Pancreas (tissue), 10 donors: ENCODE measurements at regions not wholly inside any gene's neighbourhood (a gene's known extent, or its start where the extent isn't known, plus 50 kb on each side); places are given as distances from the start of the nearest gene placed in this dataset.

Experiments
- ATAC-seq, 4 donors: fragments of 200-7000 bp; cut with Tn5 transposase; one replicate each; pipeline versions ENCODE4 v1.8.0 to v1.9.1; 2020; ENCODE audit warnings: mild to moderate bottlenecking in 4 of 4, moderate library complexity in 4 of 4
- DNase-seq, 6 donors: peaks; one replicate each; pipeline ENCODE4 v3.0.0-alpha.2; 2020
- FAIRE-seq: peaks from 2 replicates; lab custom pipeline; 2012; peaks lifted over from hg19 to GRCh38; lab: Jason Lieb, UNC
- H3K27ac ChIP-seq, 4 donors: fragments of 200-600 bp; sonication (generic); 1 replicate in 3 of 4; 2 replicates in 1 of 4; pipeline versions ENCODE4 v1.5.0 to v1.8.0; 2020
- H3K27me3 ChIP-seq, 4 donors: fragments of 200-600 bp; one replicate each; pipeline ENCODE4 v1.8.0; 2021
- H3K36me3 ChIP-seq, 3 donors: fragments of 200-600 bp; sonication (generic) in 1 of 3; one replicate each; pipeline versions ENCODE4 v1.5.0 to v1.8.0; 2020 to 2021
- H3K4me1 ChIP-seq, 3 donors: fragments of 200-600 bp; one replicate each; pipeline ENCODE4 v1.8.0; 2021
- H3K4me3 ChIP-seq, 4 donors: fragments of 200-600 bp; sonication (generic) in 2 of 4; one replicate each; pipeline versions ENCODE4 v1.5.0 to v1.8.0; 2020 to 2021
- H3K9me3 ChIP-seq, 4 donors: fragments of 200-600 bp; one replicate each; pipeline ENCODE4 v1.8.0; 2021
- CTCF ChIP-seq, 4 donors: fragments of 200-600 bp; sonication (generic) in 3 of 4; IDR thresholded peaks; one replicate each; pipeline versions ENCODE4 v1.5.0 to v1.8.0; 2021; ENCODE audit warnings: antibody characterized with exemption in 4 of 4
- WGBS, 2 donors: extraction: QIAGEN DNeasy Blood & Tissue Kit; methylation state at CpG; one replicate each; pipeline ENCODE4 v1.1.7; 2013; 5-methylcytosine and 5-hydroxymethylcytosine counted together
- intact Hi-C, 3 donors: fragments of 100-400 bp; cut with DNase I; formaldehyde crosslinking; loops; one replicate each; pipeline versions ENCODE4 v1.11.1 to v1.14.2; 2022
- donor health status: healthy with polysubstance abuse.
- donor health status: DM: no; HTN: no; CAD: no; lungs with moderate emphysema.
- donor health status: DM: no; HTN: no; CAD: no.
- donor health status: control.
- donor health status: control.
- donor health status: Bipolar disorder and iron deficiency.
- donor health status: DM: yes; HTN: yes; CAD: no.
- donor health status: DM: no; HTN: no; CAD: no.
- donor health status: DM: no; HTN: no; CAD: no.
- donor health status: DM: yes; HTN: yes; CAD: no.

- no peak for DNase-seq
- H3K4me3 ChIP-seq = no peak overlapping the region
- H3K36me3 ChIP-seq = no peaks in the 10 kb centered on the region
- H3K9me3 ChIP-seq = no peaks in the 10 kb centered on the region
- no peak for ATAC-seq
- no peak overlapping the region for H3K27ac ChIP-seq
- no peak for FAIRE-seq
- no peak for TF ChIP-seq CTCF (IDR thresholded peaks at IDR 0.05)
- H3K4me1 ChIP-seq = no peaks in the 10 kb centered on the region
- intact Hi-C loops = loop anchor here in 1 of 3 donors (10.0 kb wide), 1 partner anchor 271 kb away; the partner anchor contains the start of gene S1PR3
- no peaks in the 10 kb centered on the region for H3K27me3 ChIP-seq
Measured at GRCh38 chr9:88723751-88724150, 188.8 kb downstream of the NXNL2 start.

- DNase-seq = no peak
- H3K4me3 ChIP-seq = no peak overlapping the region
- no peak for ATAC-seq
- TF ChIP-seq CTCF (IDR thresholded peaks at IDR 0.05) = no peak
- intact Hi-C loops = loop anchor here in 1 of 3 donors (10.0 kb wide), 1 partner anchor 270 kb away; the partner anchor contains the start of gene S1PR3
- no peaks in the 10 kb centered on the region for H3K4me1 ChIP-seq
- FAIRE-seq = no peak
- WGBS, 2 donors = 40 to 46% methylated on average over 5 of the region's 5 CpGs
- H3K36me3 ChIP-seq = no peaks in the 10 kb centered on the region
- H3K9me3 ChIP-seq = no peaks in the 10 kb centered on the region
- H3K27ac ChIP-seq = no peak overlapping the region
- H3K27me3 ChIP-seq = no peaks in the 10 kb centered on the region
Measured at GRCh38 chr9:88724331-88724730, 189.4 kb downstream of the NXNL2 start.

- TF ChIP-seq CTCF (IDR thresholded peaks at IDR 0.05) = no peak
- intact Hi-C loops = loop anchor here in 1 of 3 donors (10.0 kb wide), 1 partner anchor 269 kb away; the partner anchor contains the start of gene S1PR3
- no peaks in the 10 kb centered on the region for H3K4me1 ChIP-seq
- no peak overlapping the region for H3K27ac ChIP-seq
- ATAC-seq (no peak), FAIRE-seq (no peak), DNase-seq (no peak)
- no peaks in the 10 kb centered on the region for H3K9me3 ChIP-seq
- H3K4me3 ChIP-seq = no peak overlapping the region
- H3K27me3 ChIP-seq = no peaks in the 10 kb centered on the region
- WGBS, 2 donors = 83 to 91% methylated on average over 3 of the region's 3 CpGs
- H3K36me3 ChIP-seq = no peaks in the 10 kb centered on the region
Measured at GRCh38 chr9:88725300-88726019, 190.5 kb downstream of the NXNL2 start.

GRCh38 chr9:88726803-88727202, 191.8 kb downstream of the NXNL2 start:
- no peak for TF ChIP-seq CTCF (IDR thresholded peaks at IDR 0.05)

GRCh38 chr9:88730780-88731179, 195.8 kb downstream of the NXNL2 start:
- ATAC-seq = no peak
- FAIRE-seq = no peak
- Histone ChIP-seq H3K27ac (no peak overlapping the region), H3K36me3 (no peaks in the 10 kb centered on the region), H3K4me1 (no peaks in the 10 kb centered on the region), H3K27me3 (no peaks in the 10 kb centered on the region), H3K9me3 (no peaks in the 10 kb centered on the region), H3K4me3 (no peak overlapping the region)
- no peak for DNase-seq
- WGBS, 2 donors = 42 to 78% methylated on average over 1 of the region's 1 CpG
- no peak for TF ChIP-seq CTCF (IDR thresholded peaks at IDR 0.05)
- intact Hi-C loops = no loop called here

More at GRCh38 chr9:88726803-88727202, 191.8 kb downstream of the NXNL2 start:
- DNase-seq (no peak), ATAC-seq (no peak), FAIRE-seq (no peak)
- Histone ChIP-seq H3K27ac (no peak overlapping the region), H3K36me3 (no peaks in the 10 kb centered on the region), H3K4me1 (no peaks in the 10 kb centered on the region), H3K4me3 (no peak overlapping the region), H3K27me3 (no peaks in the 10 kb centered on the region), H3K9me3 (no peaks in the 10 kb centered on the region)
- intact Hi-C loops = loop anchor here in 1 of 3 donors (10.0 kb wide), 1 partner anchor 268 kb away; the partner anchor contains the start of gene S1PR3
- WGBS, 2 donors = 90 to 95% methylated on average over 2 of the region's 2 CpGs
